Ishikawa (cell line): ENCODE measurements at regions not wholly inside any gene's neighbourhood (a gene's known extent, or its start where the extent isn't known, plus 50 kb on each side); places are given as distances from the start of the nearest gene placed in this dataset.

Experiments
- CEBPB ChIP-seq: IDR thresholded peaks from 2 replicates; pipeline ENCODE4 v1.6.1; 2012
- CREB1 ChIP-seq: IDR thresholded peaks from 2 replicates; pipeline ENCODE4 v1.6.1; 2012; ENCODE audit warnings: low read depth
- EGR1 ChIP-seq: IDR thresholded peaks from 2 replicates; pipeline ENCODE4 v1.6.1; 2012
- EP300 ChIP-seq: IDR thresholded peaks from 2 replicates; pipeline ENCODE4 v1.6.1; 2012; ENCODE audit warnings: borderline replicate concordance
- FOXM1 ChIP-seq: IDR thresholded peaks from 2 replicates; pipeline ENCODE4 v1.6.1; 2012; ENCODE audit warnings: low read depth, borderline replicate concordance
- NFIC ChIP-seq: IDR thresholded peaks from 2 replicates; pipeline ENCODE4 v1.6.1; 2012
- RAD21 ChIP-seq: IDR thresholded peaks from 2 replicates; pipeline ENCODE4 v1.6.1; 2012; ENCODE audit warnings: low read depth
- REST ChIP-seq: IDR thresholded peaks from 2 replicates; pipeline ENCODE4 v1.6.1; 2012; ENCODE audit warnings: low read depth, mild to moderate bottlenecking
- TAF1 ChIP-seq: IDR thresholded peaks from 2 replicates; pipeline ENCODE4 v1.6.1; 2012; ENCODE audit warnings: low read depth, mild to moderate bottlenecking
- TCF12 ChIP-seq: IDR thresholded peaks from 2 replicates; pipeline ENCODE4 v1.6.1; 2012; ENCODE audit warnings: low read depth
- TEAD4 ChIP-seq: IDR thresholded peaks from 2 replicates; pipeline ENCODE4 v1.6.1; 2012
- USF1 ChIP-seq: IDR thresholded peaks from 2 replicates; pipeline ENCODE4 v1.6.1; 2012
- YY1 ChIP-seq: IDR thresholded peaks from 2 replicates; pipeline ENCODE4 v1.6.1; 2012; ENCODE audit warnings: low read depth
- ZBTB7A ChIP-seq: IDR thresholded peaks from 2 replicates; pipeline ENCODE4 v1.6.1; 2012; ENCODE audit warnings: low read depth
- TF ChIP-seq, protein P1 (sequence below): IDR thresholded peaks from 2 replicates; pipeline ENCODE4 v1.6.1; 2012

DNA sequence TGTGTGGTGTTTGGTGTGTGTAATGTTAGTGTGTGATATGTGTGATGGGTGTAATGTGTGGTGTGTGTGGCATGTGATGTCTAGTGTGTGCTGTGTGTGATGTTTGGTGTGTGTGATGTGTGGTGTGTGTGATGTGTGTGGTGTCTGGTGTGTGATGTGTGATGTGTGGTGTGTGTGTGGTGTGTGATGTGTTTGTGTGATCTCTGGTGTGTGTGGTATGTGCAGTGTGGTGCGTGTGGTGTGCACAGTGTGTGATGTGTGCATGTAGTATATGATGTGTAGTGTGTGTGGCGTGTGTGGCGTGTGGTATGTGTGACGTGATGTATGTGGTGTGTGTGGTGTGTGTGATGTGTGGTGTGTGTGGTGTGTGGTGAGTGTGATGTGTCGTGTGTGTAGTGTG, 150.3 kb downstream of the TMEM18 start:
- no peak for TF ChIP-seq NFIC
- TF ChIP-seq TCF12: no peak
- TF ChIP-seq CREB1: no peak
- TF ChIP-seq EGR1: no peak
- no peak for TF ChIP-seq EP300
- TF ChIP-seq CEBPB: no peak
- TF ChIP-seq, protein P1, sequence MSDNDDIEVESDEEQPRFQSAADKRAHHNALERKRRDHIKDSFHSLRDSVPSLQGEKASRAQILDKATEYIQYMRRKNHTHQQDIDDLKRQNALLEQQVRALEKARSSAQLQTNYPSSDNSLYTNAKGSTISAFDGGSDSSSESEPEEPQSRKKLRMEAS: no peak
- TF ChIP-seq ZBTB7A: no peak
- no peak for TF ChIP-seq YY1
- no peak for TF ChIP-seq REST
- no peak for TF ChIP-seq RAD21
- TF ChIP-seq FOXM1: no peak
- no peak for TF ChIP-seq TEAD4
- no peak for TF ChIP-seq TAF1
- TF ChIP-seq USF1: no peak

- TF ChIP-seq EGR1 (no peak), REST (no peak), YY1 (no peak), NFIC (no peak), TEAD4 (no peak), CEBPB (no peak), RAD21 (no peak), EP300 (no peak), FOXM1 (no peak), ZBTB7A (no peak), CREB1 (no peak), USF1 (no peak)
- TF ChIP-seq, protein P1: no peak
These were observed 151.6 kb downstream of the TMEM18 start for GRCh38 chr2:525611-526010.

GRCh38 chr2:525021-525420, 152.2 kb downstream of the TMEM18 start:
- TF ChIP-seq CREB1 (no peak), TEAD4 (no peak), ZBTB7A (no peak), USF1 (no peak), YY1 (no peak), NFIC (no peak), FOXM1 (no peak), EP300 (no peak), TAF1 (no peak)
- TF ChIP-seq, protein P1: no peak

- TF ChIP-seq NFIC (no peak), YY1 (no peak), EGR1 (no peak), TCF12 (no peak), FOXM1 (no peak), CEBPB (no peak)
- TF ChIP-seq, protein P1: no peak
These were observed 152.8 kb downstream of the TMEM18 start for GRCh38 chr2:524442-524841.

GRCh38 chr2:523698-524270, 153.4 kb downstream of the TMEM18 start:
- no peak for TF ChIP-seq CEBPB
- no peak for TF ChIP-seq EP300
